Breast epithelium (tissue), 4 donors: ENCODE measurements at regions not wholly inside any gene's neighbourhood (a gene's known extent, or its start where the extent isn't known, plus 50 kb on each side); places are given as distances from the start of the nearest gene placed in this dataset.

ENCODE experiments used
- DNase-seq, 2 donors: peaks; one replicate each; pipeline ENCODE4 v3.0.0-alpha.2; 2019; ENCODE audit warnings: low spot score in 2 of 2
- H3K27ac ChIP-seq, 2 donors: fragments of 200-600 bp; sonication (generic) in 1 of 2; one replicate each; pipeline ENCODE4 v1.5.1; 2016 to 2019; ENCODE audit warnings: mild to moderate bottlenecking in 1 of 2
- H3K27me3 ChIP-seq, 2 donors: fragments of 200-600 bp; sonication (generic) in 1 of 2; one replicate each; pipeline versions ENCODE4 v1.5.1 to v1.6.0; 2017 to 2019; ENCODE audit warnings: control low read depth in 1 of 2, mild to moderate bottlenecking in 1 of 2
- H3K36me3 ChIP-seq: fragments of 200-600 bp; one replicate; pipeline ENCODE4 v1.5.1; 2019
- H3K4me1 ChIP-seq, 2 donors: fragments of 200-600 bp; sonication (generic); one replicate each; pipeline ENCODE4 v1.5.1; 2016 to 2019; ENCODE audit warnings: control low read depth in 1 of 2
- H3K4me3 ChIP-seq, 3 donors: fragments of 200-600 bp; sonication (generic); 1 replicate in 2 of 3; 2 replicates in 1 of 3; pipeline ENCODE4 v1.5.1; 2016 to 2019; ENCODE audit warnings: mild to moderate bottlenecking in 3 of 3, moderate library complexity in 2 of 3
- H3K9me3 ChIP-seq, 2 donors: fragments of 200-600 bp; sonication (generic) in 1 of 2; one replicate each; pipeline ENCODE4 v1.5.1; 2016 to 2019; ENCODE audit warnings: control low read depth in 1 of 2
- POLR2A ChIP-seq: fragments of 450-650 bp; IDR thresholded peaks from one replicate; pipeline ENCODE4 v1.6.1; 2016; ENCODE audit warnings: antibody characterized with exemption, mild to moderate bottlenecking, moderate library complexity
- POLR2AphosphoS5 ChIP-seq, 3 donors: sonication (generic); formaldehyde crosslinking; IDR thresholded peaks; one replicate each; pipeline ENCODE4 v1.6.1; 2017; ENCODE audit warnings: antibody characterized with exemption in 3 of 3
- intact Hi-C: fragments of 100-400 bp; cut with DNase I; formaldehyde crosslinking; loops from one replicate; pipeline ENCODE4 v1.15.1; 2023; ENCODE audit warnings: low total_unique reads
- TF ChIP-seq, protein P1 (sequence below), 3 donors: fragments of 450-650 bp; IDR thresholded peaks; one replicate each; pipeline ENCODE4 v1.5.1; 2016 to 2017; ENCODE audit warnings: antibody characterized with exemption in 3 of 3, mild to moderate bottlenecking in 3 of 3, moderate library complexity in 3 of 3

DNA sequence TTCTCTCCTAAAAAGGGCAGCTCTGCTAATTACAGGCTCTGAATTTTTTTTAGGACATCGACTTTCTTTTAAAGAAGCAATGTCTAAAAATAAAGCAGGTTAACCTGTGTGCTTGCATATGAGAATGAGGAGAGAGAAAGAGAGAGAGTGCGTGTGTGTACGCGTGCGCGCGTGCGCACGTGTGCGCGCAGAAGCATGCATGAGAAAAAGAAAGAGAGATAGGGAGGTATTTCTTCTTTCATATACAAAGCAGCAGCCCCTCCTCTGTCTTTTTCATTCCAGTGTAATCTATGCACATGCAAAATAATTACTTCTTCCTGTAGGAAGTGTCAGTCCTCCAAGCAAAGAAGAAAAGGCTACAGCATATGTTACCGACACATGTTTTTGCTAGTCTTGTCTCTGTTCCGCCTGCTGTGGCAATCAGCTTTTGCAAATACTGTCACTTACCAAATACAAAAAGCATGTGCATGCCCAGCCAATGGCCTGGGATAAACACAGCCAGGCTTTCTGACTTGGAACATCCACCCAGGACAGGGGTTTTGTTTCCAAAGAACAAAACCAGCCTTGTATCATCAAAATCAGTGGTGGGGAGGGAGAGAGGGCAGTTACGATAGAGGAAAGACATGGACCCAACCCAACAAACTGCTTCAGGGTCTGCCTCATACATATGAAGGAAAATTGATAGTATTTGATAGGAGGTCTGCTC lies 252.3 kb upstream of the SLC24A2 start:
- intact Hi-C loops = no loop called here
- Histone ChIP-seq H3K4me1 (no peaks in the 10 kb centered on the region), H3K27me3 (no peaks in the 10 kb centered on the region), H3K36me3 (no peaks in the 10 kb centered on the region), H3K27ac (no peak overlapping the region), H3K4me3 (no peak overlapping the region), H3K9me3 (no peaks in the 10 kb centered on the region)
- no peak for DNase-seq
- TF ChIP-seq POLR2A (no peak), POLR2AphosphoS5 (IDR thresholded peaks at IDR 0.05) (no peak)
- TF ChIP-seq, protein P1, sequence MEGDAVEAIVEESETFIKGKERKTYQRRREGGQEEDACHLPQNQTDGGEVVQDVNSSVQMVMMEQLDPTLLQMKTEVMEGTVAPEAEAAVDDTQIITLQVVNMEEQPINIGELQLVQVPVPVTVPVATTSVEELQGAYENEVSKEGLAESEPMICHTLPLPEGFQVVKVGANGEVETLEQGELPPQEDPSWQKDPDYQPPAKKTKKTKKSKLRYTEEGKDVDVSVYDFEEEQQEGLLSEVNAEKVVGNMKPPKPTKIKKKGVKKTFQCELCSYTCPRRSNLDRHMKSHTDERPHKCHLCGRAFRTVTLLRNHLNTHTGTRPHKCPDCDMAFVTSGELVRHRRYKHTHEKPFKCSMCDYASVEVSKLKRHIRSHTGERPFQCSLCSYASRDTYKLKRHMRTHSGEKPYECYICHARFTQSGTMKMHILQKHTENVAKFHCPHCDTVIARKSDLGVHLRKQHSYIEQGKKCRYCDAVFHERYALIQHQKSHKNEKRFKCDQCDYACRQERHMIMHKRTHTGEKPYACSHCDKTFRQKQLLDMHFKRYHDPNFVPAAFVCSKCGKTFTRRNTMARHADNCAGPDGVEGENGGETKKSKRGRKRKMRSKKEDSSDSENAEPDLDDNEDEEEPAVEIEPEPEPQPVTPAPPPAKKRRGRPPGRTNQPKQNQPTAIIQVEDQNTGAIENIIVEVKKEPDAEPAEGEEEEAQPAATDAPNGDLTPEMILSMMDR (IDR thresholded peaks at IDR 0.05) = no peak

DNA sequence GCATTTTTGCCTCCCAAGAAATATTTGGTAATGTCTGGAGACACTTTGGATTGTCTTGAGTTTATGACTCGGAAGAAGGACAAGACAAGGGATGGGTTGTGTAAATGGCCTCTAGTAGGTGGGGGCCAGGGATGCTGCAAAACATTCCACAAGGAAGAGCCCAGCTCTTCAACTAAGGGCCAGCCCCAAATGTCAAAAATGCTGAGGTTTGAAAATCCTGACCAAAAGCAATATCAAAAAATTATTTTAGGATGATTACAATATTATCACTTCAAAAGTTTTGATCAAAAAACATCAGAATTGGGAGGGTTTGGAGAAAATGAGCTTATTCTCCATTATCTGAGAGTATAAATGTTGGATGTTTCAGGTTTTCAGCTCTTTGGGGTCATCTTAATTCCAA lies 248.9 kb upstream of the SLC24A2 start:
- intact Hi-C loops = no loop called here
- Histone ChIP-seq H3K4me1 (no peaks in the 10 kb centered on the region), H3K36me3 (no peaks in the 10 kb centered on the region), H3K9me3 (no peaks in the 10 kb centered on the region), H3K27me3 (no peaks in the 10 kb centered on the region), H3K4me3 (no peak overlapping the region), H3K27ac (no peak overlapping the region)
- TF ChIP-seq, protein P1 (IDR thresholded peaks at IDR 0.05) = no peak
- TF ChIP-seq POLR2A = no peak
- no peak for TF ChIP-seq POLR2AphosphoS5 (IDR thresholded peaks at IDR 0.05)
- no peak for DNase-seq

DNA sequence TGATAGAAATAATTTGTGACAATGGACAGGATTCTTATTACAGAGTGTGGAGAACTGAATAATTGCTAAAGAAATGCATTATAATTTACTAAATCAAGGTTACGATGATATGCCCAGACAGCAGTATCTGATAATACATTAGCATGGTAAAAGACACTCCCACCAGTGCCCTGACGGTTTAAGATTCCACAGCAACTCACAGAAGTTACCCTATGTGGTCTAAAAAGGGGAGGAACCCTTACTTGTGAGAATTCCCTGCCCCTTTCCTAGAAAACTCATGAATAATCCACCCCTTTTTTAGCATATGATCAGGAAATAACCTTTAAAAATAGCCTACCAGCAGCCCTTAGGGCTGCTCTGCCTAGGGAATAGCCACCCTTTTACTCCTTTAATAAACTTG lies 244.7 kb upstream of the SLC24A2 start:
- Histone ChIP-seq H3K36me3 (no peaks in the 10 kb centered on the region), H3K27ac (peak overlapping the region in 1 of 2 donors; percentile 71), H3K9me3 (no peaks in the 10 kb centered on the region), H3K4me3 (no peak overlapping the region), H3K4me1 (no peaks in the 10 kb centered on the region), H3K27me3 (no peaks in the 10 kb centered on the region)
- TF ChIP-seq, protein P1 (IDR thresholded peaks at IDR 0.05) = no peak
- TF ChIP-seq POLR2A = no peak
- intact Hi-C loops = no loop called here
- no peak for DNase-seq

DNA sequence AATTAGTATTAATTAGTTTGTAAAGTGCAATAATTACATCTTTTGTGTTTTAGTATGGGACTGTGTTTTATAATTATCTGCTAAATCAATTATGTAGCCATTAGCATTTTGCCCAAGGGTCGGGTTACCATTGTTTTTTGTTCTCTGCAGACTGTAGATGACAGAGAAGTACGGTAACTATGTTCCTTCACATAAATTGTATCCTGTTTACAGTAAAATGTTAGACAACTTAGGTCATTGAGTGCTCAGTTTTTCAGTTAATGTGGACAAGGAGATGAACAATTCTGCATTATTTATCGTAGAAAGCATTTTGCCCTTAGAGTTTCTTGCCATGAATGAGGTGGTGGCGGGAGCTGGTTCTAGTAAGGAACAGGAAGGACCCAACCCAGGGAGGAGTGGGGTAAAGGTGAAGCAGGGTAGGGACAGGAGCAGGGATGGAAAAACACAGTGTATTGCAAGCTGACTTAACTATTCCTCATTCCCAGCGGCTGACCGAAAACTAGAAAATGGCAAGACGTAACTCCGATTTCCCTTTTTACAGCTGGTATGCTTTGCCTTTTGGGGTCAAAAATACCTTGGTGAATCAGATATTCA lies 243.7 kb upstream of the SLC24A2 start:
- intact Hi-C loops = no loop called here
- Histone ChIP-seq H3K27ac (peak overlapping the region in 1 of 2 donors; percentile 71), H3K4me3 (no peak overlapping the region), H3K9me3 (no peaks in the 10 kb centered on the region), H3K4me1 (no peaks in the 10 kb centered on the region), H3K36me3 (no peaks in the 10 kb centered on the region), H3K27me3 (no peaks in the 10 kb centered on the region)
- TF ChIP-seq POLR2A (no peak), POLR2AphosphoS5 (IDR thresholded peaks at IDR 0.05) (no peak)
- TF ChIP-seq, protein P1 (IDR thresholded peaks at IDR 0.05) = no peak
- no peak for DNase-seq

DNA sequence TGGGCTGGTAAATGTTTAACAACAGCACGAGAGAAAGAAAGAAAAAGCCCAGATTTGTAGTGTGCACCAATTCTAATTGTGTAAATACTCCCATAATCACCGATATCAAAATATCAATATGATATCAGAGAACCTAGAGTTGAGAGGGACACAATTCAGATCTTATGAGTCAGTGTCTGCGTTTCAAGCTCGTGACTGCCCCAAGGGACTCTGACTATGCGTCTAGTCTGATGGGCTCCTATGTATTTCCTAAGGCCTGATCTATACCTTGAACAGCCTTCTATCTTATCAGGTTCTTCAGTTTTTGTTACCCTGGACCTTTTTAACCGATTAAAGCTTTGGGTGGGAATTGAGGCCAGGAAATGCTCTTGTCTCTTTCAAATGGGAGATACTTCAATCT lies 243.0 kb upstream of the SLC24A2 start:
- intact Hi-C loops = no loop called here
- no peak for TF ChIP-seq POLR2A
- TF ChIP-seq, protein P1 (IDR thresholded peaks at IDR 0.05) = no peak
- no peak for TF ChIP-seq POLR2AphosphoS5 (IDR thresholded peaks at IDR 0.05)
- no peak for DNase-seq
- Histone ChIP-seq H3K9me3 (no peaks in the 10 kb centered on the region), H3K4me3 (no peak overlapping the region), H3K27ac (peak overlapping the region in 1 of 2 donors; percentile 54), H3K4me1 (no peaks in the 10 kb centered on the region), H3K36me3 (no peaks in the 10 kb centered on the region), H3K27me3 (no peaks in the 10 kb centered on the region)
